EL (cell line): ENCODE measurements at regions not wholly inside any gene's neighbourhood (a gene's known extent, or its start where the extent isn't known, plus 50 kb on each side); places are given as distances from the start of the nearest gene placed in this dataset.
"Not testable (repeated sequence)": the region's sequence is repeated elsewhere in the genome, so short reads cannot be mapped to it uniquely, and the experiment has no call there.

Experiments used
- DNase-seq: peaks from one replicate; pipeline ENCODE4 v3.0.0-alpha.2; 2016

DNA sequence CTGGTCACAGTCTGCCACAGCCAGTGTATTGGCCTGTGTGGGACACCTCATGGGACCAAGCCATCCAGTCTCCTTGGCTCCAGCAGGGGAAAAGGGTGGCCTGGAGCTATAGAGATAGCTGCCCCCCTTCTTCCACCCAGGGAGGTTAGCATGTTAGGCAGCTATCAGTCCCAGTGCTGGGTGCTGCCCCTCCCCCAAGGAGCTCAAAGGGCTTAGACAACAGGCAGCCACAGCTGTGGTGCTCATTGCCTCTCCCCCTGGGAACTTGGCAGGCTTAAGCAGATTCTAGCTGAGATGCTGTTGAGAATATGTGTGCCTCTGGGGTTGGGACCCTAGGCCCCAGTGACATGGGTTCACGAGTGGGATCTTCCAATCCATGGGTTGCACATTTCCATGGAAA lies 226.0 kb upstream of the PTGER4 start:
- DNase-seq = no peak

- no peak for DNase-seq
Measured at GRCh38 chr5:40452874-40453624, 226.7 kb upstream of the PTGER4 start.

GRCh38 chr5:40447438-40447837 lies 232.3 kb upstream of the PTGER4 start:
- DNase-seq = peak; percentile 29

DNA sequence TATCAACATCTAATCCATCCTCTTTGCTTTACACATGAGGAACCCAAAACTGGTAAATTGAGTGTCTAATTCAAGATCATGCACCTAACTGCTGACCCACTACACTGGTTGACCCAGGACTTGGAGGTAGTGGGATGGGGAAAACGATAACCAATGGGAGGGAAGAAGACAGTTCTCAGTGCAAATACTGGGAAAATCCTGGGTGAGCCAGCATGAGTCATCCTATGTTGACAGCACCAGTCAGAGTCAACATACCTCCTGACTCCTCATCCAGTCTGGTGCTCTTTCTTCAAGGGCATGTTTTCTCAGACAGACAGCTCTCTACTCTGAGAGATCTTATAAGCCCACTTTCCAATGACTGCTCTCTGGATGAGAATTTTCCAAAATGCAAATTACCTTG lies 232.8 kb upstream of the PTGER4 start:
- peak; percentile 80 for DNase-seq

DNA sequence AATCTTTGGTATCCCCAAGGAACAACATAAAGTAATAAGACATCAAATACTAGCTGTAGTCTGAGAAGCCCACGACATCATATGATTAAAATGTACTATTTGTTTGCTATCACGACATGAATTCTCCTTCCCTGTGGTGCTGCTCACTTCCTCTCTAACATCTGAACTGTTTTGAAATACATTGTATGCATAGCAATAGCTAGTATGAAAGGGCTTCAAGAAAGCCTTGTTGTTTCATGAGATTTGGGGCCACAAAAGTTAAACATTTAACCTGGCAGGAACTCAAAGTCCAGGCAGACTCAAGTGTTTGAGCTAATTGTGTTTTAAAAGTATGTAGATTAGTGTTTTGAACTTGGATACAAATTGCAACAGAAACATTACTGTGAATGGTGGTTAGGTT lies 237.4 kb upstream of the PTGER4 start:
- DNase-seq = peak; percentile 35

GRCh38 chr5:40441733-40442132 lies 238.0 kb upstream of the PTGER4 start:
- DNase-seq = no peak

GRCh38 chr5:40440746-40441145 lies 239.0 kb upstream of the PTGER4 start:
- DNase-seq = no peak

DNA sequence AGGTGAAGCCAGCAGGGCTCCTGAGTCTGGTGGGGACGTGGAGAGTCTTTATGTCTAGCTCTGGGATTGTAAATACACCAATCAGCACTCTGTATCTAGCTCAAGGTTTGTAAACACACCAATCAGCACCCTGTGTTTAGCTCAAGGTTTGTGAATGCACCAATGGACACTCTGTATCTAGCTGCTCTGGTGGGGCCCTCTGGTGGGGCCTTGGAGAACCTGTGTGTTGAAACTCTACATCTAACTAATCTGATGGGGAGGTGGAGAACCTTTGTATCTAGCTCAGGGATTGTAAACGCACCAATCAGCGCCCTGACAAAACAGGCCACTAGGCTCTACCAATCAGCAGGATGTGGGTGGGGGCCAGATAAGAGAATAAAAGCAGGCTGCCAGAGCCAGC lies 240.6 kb upstream of the PTGER4 start:
- DNase-seq = not testable (repeated sequence)

DNA sequence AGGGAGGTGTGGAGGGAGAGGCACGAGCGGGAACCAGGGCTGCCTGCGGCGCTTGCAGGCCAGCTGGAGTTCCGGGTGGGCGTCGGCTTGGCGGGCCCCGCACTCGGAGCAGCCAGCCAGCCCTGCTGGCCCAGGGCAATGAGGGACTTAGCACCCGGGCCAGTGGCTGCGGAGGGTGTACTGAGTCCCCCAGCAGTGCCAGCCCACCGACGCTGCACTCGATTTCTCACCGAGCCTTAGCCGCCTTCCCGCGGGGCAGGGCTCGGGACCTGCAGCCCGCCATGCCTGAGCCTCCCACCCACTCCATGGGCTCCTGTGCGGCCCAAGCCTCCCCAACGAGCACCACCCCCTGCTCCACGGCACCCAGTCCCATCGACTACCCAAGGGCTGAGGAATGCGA lies 241.1 kb upstream of the PTGER4 start:
- not testable (repeated sequence) for DNase-seq

DNA sequence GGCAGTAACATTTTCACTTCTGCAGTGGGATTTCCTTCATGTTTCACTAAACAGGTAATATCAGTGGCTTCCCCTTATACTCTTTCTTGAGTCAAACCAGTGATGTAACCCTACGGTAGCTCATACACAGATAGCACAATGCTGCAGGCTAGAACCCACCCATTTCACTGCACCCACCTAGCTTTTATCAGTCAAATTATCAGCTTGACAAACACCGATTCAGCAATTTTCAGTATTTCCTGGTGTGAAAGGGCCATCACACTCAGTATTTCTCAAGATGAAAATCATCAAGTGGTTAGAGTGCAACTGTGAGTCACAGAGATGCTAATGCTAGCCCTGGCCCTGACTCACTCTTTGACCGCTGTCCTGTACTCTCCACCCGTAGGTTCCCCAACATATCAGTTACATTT lies 242.3 kb upstream of the PTGER4 start:
- peak; percentile 86 for DNase-seq

- no peak for DNase-seq
Measured at GRCh38 chr5:40436535-40437237, 243.0 kb upstream of the PTGER4 start.

- DNase-seq = not testable (repeated sequence)
Measured at GRCh38 chr5:40435706-40436105, 244.0 kb upstream of the PTGER4 start.

DNA sequence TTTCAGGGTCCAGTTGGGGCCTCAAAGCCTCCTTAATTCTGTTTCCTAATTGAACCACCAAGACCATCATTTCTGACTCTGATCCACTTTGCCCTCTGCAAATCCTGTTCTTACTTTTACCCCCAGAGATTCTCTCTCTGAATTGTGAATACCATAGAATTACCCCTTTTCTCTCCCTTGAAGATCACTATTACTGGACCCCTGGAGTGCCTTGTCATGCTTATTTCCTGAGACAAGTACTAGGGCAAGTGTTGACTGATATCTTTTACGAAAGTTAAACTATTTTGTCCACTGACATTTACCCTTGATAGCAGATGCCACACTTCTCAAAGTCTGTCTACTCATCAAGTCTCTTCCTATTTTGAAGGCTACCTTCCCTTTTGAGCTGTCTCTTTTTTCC lies 246.9 kb upstream of the PTGER4 start:
- no peak for DNase-seq

GRCh38 chr5:40431734-40432133 lies 248.0 kb upstream of the PTGER4 start:
- DNase-seq = no peak

DNA sequence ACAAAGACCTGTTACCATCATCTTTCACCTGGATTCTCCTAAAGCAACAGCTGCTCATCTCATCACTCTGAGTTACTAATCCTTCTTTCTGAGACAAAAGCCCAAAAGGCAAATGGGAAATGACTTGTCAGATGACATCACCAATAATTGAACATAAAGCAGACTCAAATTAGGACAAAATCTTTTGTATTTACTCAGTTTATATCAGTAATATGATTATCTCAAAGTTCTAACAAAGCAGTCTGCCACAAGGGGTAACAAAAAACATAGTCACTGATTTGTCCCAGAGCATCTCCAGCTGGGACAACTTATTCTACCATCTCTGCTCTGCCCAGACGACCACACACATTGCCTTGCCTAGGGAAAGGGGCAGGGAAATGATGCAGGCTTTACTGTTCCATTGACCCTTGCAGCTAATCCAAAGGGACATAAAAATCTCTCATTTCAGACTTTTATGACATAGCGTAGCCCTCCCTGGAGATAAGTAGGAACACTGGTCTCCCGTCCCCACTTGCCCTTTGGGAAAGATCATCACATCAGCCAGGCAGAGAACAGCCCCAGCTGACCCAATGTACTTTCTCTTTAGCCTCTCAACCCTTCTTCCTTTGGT lies 249.5 kb upstream of the PTGER4 start:
- DNase-seq = no peak

GRCh38 chr5:40429258-40430100 lies 250.2 kb upstream of the PTGER4 start:
- peak; percentile 34 for DNase-seq

GRCh38 chr5:40428815-40429214 lies 250.9 kb upstream of the PTGER4 start:
- no peak for DNase-seq

DNA sequence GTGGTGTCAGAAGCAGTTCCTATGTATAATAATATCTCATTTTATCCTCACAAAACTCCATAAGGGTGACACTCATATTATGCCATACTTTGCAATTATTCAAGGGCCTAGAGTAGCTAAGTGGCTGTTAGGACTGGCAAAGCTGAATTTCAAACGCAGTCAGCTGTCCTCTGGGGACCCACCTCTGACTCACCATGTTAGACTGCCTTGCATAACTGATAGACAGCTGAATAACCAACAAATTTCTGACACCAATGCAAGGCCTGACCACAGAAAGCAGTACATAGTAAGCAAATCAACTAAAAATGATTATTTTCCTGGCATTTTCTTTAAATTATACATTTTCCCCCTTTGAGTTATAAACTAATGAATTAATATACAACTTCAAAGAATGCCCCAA lies 251.6 kb upstream of the PTGER4 start:
- DNase-seq = peak; percentile 77

DNA sequence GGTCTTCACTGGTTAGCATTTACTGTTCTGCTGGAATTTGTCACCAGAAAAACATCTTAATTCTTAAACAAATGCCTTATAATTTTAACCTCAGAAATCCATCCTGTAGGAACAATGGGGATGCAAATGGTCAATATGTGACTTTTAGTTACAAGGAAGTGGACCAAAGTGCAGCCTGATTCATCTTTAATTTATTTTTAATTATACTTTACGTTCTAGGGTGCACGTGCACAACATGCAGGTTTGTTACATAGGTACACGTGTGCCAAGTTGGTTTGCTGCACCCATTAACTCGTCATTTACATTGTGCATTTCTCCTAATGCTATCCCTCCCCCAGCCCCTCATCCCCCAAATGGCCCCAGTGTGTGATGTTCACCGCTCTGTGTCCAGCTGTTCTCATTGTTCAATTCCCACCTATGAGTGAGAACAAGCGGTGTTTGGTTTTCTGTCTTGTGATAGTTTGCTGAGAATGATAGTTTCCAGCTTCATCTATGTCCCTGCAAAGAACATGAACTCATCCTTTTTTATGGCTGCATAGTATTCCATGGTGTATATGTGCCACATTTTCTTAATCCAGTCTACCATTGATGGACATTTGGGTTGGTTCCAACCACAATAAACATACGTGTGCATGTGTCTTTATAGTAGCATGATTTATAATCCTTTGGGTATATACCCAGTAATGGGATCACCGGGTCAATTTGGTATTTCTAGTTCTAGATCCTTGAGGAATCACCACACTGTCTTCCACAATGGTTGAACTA lies 262.5 kb upstream of the PTGER4 start:
- DNase-seq = not testable (repeated sequence)

- no peak for DNase-seq
Measured at GRCh38 chr5:40416588-40416987, 263.1 kb upstream of the PTGER4 start.

- no peak for DNase-seq
Measured at GRCh38 chr5:40416098-40416497, 263.6 kb upstream of the PTGER4 start.

DNA sequence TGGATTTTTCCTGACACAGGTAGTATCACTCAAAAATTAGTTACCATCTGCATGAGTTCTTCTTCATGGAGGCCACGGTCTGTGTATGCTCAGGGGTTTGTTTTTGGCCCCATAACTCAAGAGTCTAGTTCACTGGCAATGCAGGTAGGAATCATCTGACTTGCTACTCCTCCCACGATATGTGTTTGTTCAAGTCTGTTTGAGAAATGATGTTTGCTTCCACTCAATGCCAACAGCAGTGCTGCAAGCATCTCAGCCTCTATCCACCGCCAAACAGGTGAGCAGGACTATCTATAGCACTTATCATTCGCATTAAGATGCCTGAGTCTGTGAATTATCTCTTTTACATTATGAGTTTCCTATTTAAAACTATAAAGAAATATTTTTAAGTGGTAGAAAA lies 264.8 kb upstream of the PTGER4 start:
- no peak for DNase-seq
